ENCODE measurements at regions not wholly inside any gene's neighbourhood (a gene's known extent, or its start where the extent isn't known, plus 50 kb on each side); places are given as distances from the start of the nearest gene placed in this dataset.

DNA sequence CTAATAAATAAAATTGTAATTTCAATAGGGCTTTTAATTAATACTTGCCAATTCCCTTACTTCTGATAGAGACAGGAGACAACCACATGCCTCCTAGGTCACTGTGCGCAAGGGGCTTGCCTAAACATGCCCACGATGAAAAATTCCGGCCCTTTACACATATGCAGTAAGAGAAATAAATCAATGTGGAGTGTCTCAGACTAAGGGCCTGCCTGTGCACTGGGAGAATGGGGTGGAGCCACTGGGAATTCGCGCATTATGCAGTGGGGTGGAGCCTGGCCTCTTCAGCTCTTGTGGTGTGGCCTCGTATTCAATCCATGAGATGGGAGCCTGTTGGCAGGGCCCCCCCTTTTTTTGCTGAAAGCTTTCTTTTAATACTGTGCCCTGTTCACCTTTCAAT lies 484.5 kb downstream of the PDGFC start:
- no peak for DNase-seq

DNA sequence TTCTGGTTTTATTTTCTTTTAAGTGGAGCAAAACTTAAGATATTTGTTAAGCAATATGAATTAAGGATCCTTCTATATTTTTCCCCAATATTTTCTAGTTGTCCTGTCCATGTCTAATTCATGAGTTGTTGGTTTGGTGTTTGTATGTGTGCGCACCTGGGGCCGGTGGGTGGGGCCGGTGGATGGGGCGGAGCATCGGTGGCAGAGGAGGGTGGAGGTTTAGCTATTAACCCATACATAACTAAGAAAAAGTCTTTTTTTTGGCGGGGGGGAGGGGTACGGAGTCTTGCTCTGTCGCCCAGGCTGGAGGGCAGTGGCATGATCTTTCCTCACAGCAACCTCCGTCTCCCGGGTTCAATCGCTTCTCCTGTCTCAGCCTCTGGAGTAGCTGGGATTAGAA lies 489.8 kb downstream of the PDGFC start:
- DNase-seq: no peak

DNA sequence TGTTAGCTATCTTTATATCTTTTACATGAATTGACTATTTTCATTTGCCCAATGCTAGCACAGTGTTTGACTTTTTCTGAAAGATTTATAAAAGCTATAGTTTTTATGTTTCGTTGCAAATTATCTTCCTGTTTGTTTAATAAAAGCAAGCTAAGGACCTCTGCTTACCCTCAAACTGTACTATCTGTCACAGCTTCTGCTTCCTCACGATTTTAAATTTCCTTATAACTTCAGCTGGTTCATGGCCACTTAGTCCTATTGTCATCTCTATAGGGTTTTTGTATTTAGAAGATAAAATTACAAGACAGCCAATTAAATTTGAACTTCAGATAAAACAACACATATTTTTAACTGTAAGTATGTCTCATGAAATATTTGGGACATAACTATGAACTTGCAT lies 494.0 kb downstream of the PDGFC start:
- DNase-seq: no peak

DNA sequence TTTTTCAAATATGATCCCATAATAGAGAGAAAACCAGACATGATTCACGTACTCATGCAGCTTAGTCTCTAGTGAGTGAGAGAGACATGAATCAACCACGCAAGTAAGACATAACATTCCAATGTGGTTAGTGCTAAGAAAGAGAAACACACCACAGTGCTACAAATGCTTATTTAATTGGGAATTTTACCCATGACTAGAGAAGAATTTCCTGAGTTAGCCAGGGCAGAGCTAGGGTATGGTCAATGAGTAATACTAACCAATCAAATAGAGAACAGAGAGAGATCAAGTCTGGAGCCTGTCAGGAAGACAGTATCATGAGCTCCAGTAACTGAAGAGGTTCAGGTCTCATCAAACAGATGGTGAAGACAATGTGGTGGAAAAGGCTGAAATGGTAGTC lies 495.2 kb downstream of the PDGFC start:
- no peak for DNase-seq

DNA sequence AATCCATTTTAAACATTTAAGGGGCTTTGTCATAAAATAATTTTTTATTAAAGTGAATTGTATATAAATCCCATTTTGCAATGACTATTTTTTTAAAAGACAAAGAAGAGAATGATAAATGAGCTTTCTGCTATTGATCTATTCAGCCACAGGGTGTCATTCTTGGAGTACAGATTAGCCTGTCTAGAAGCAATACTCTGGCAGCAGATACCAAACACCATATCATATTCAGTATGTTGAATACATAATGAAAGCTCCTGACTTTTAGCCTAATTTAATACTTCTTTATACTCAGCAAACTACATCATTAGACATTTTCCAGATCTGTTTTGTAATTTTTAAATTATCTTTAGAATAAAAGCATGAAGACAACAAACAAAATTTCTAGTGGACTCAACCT lies 496.3 kb downstream of the PDGFC start:
- DNase-seq: no peak

DNA sequence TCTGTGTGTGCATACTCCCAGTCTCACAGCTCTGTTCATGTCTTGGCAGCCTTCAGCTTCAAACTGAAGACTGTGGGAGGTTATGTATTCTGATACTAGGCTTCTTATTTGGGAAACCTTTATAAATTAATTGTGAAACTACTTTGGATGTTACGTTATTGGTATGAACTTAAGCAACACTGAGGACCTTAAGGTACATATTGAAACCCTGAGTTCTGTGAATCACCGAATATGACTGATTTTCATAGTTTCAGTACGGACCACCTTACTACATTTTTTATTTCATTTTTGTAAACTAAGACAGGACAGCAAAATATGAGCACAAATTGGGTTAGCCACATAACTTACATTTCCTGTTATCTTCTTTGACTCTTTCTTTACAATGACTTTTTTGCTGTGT lies 498.4 kb downstream of the PDGFC start:
- no peak for DNase-seq

DNA sequence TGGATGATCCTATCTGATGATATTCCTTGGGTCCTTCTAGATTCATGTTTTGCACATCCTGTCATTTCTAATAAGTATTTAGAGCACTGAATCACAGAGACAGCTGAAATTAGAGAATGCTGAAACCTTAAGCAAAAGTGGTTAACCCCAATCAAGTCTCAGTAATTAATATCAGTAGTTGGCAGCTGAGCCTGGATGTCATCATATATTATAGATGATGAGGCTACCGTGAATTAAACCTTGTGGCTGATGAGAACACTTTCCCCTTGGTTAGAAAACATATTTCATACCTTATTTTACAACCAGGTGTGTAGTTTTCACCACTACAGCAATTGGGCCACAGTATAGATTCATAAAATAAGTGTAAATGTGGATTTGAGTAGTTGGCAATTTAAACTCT lies 499.0 kb downstream of the PDGFC start:
- DNase-seq: no peak

DNA sequence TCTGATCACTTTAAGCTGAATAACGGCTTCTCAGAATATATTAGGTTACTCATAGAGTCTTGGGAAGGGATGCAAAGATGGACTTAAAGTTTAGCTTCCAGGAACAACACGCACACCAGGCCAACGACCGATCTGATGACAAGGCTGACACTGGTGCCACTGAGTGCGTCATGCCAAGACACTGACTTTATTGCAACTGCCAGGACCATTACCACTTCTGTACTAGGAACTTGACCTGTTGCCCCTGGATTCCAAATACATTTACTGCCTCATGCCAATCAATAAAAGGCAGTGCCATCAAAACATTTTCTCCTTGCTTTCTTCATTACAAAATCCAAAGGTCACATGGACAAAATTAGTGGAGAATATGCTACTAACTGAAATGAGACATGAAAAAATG lies 505.9 kb upstream of the CTSO start:
- no peak for DNase-seq

DNA sequence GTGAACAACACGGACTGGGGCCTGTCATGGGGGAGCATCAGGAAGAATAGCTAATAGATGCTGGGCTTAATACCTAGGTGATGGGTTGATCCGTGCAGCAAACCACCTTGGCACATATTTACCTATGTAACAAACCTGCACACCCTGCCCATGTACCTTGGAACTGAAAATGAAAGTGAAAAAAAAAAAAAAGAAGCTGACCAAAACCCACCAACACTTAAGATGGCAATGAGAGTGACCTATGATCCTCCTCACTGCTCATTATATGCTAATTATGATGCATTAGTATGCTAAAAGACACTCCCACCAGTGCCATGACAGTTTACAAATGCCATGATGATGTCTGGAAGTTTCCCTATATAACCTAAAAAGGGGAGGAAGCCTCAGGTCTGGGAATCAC lies 503.2 kb upstream of the CTSO start:
- DNase-seq: no peak

DNA sequence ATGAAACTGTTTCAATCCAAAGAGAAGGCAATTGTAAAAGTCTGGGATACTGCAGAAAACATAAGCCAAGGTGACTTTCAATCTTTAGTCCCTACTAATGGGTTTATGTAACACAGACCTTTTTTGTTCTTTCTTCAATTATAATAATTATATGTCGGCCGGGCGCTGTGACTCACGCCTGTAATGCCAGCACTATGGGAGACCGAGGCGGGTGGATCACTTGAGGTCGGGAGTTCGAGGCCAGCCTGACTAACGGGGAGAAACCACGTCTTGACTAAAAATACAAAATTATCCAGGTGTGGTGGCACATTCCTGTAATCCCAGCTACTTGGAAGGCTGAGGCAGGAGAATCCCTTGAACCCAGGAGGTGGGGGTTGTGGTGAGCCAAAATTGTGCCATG lies 489.8 kb upstream of the CTSO start:
- DNase-seq: no peak

DNA sequence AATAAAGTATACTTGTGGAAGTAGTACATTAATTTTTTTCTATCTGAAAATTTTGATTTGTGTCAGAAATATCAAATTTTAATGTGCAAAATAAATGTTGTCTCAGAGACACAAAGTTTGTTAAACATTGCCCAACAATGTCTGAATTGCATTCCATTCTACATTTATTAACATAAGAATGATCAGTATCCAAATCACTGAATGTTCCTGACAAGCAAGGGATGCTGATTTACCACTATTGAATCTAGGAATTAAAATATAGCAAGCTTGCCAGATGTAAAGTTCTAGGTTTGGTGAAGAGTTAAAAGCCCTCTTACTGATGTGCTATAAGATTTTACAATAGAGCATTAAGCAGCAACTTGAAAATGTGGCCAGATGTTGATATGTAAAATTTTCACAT lies 489.2 kb upstream of the CTSO start:
- no peak for DNase-seq

DNA sequence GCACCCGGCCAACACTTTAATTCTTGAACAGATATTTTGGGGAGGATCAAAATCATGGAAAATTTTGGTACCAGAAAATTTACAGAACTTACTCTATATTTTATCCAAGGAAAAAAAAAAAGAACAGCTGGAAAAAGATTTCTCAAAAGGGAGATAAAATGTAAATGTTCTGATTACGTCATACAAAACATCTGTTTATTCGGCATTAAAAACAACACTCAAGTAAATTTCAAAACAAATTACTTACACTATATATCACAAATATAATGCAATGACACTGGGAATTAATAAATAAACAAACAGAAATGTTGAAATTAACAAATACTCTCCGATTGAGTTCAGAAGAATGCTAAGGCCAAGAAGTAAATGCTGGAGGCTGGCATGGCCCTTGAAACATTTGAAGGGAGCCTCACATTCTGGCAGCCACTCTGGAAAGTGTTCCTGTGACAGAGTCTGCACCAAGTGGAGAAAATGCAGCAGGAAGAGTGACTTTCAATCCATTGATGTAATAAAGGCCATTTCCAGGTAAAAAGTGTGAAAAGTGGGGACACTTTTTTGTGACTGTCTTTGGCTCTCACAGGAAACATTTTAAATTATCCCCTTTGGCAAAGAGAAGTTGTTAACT lies 486.0 kb upstream of the CTSO start:
- no peak for DNase-seq

DNA sequence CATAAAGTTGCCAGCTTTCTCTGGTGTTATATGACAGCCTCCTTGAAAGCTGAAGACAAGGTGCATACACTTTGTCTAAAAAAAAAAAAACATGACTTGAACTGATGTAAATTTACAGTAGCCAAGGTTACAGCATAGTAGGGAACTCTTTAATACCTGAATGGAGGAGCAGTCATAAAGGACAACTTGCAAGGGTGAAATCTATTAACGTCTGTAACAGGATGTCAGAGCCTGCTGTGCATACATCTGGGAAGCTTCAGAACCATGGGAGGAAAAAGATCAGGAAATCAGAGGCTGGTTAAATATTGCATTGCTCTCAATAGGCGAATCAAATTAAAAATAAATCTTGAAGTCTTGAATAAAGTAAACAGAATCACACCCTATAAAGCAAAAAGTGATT lies 484.0 kb upstream of the CTSO start:
- DNase-seq: no peak

DNA sequence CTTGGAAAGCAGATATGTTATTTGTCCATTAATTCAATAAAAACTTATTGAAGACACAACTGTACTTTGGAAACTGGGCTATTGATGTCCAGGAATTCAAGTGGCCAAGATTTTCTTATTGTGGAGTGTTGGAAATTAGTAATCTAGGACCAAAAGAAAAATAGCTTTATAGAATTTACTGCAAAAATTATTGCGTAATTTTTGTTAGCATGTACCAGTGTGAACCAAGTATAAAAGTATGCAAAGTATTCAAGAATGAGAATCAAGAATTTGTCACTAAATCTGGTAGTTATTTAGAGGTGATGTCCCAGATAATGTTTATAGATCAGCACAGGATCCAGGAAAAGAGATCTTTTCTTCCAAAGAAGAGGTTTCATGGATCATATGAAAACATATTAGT lies 468.9 kb upstream of the CTSO start:
- no peak for DNase-seq

DNA sequence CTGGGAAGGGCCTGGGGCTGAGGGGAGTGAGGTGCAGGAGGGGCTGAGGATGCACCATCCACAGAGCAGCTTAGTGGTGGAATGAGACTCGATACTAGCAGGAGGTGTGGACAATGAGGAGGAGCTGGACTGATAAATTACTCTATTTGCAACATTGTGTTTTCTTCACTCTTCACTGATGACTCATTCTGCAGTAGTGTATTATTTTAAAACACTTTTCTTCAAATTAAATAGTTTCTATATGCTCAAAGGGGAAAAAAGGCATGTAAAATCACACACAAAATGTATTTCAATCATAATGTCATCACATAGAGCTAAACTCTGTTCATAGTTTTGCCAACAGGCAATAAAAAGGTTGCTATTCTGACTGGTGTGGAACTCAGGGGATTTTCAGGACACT lies 467.0 kb upstream of the CTSO start:
- DNase-seq: no peak

DNA sequence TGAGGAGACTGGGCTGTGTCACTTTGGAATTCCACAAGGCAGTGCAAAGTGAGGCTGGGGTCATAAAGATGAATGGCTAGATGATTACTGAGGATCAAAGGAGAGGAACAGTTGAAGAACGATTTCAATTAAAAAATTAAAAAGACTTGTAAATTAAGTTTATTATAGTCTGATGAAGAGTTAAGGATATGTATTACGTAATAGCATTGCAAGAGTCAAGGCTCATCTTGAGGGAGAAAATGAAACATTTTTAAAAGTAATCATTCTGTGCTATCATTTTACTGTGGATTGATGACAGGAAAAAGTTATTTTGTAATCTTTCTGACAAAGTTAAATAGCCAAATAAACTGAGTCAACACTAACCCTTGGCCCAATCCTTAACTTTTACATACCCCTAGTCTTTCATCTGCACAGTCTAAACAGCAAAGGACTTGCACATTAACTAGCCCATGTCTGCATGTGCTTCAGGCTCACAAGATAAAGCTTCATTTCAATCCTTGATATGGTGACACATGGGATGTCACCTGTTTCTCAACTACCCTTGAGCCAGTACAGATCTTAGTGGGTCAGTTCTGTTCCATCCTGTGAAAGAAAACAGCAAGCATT lies 465.5 kb upstream of the CTSO start:
- no peak for DNase-seq

DNA sequence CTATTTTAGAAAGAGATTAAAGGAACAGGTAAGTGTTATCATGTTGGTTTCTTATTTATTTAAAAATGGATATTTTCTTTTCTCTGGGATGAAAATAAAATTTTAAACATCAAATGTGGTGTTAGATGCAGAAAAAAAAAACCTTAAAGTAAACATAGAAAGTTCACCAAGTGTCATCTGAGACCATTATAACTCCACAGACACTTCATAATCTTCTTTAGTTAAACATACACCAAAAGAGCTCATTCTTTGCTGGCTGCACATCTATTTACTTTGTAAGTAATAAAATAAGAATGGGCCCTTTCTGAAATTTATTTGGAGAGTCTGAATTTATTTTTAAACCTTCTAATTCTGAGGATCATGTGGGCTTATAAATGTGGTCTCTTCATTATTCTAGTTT lies 460.7 kb upstream of the CTSO start:
- no peak for DNase-seq

DNA sequence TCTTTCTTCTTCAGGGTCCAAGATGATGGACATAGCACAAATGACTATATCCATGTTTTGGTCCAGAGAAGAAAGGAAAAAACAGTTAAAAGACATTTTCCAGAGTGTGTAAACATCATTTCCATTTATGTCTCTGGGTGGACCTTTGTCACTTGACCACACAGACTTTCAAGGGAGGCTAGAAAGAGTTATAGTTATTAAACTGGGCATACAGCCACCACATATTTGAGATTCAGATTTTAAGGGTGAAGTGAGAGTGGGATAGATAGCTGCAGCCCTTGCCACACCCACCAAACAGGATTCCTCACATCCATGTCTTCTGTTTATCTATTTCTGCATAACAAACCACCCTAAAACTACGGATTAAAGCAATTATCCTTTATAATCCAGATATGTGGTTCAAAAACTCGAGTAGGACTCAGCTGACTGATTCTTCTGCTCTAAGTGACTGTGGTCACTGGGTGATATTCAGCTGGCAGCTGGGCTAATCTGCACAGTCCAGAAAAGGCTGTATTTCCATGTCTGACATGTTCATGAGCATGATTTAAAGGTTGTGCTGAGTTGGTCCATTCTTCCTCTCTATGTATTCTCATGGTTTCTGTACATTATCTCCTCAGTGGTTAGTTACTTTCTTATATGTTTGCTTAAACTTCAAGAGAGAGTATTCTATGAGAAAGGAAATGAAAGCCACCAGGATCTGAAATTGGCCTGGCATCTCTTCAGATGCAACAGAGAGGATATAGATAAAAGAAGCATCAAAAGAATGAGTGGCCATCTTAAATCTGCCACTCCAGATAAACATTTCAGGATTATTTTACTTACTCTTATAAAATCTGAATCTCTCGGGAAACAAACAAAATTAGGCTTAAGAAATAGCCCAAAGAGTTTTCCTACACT lies 459.8 kb upstream of the CTSO start:
- no peak for DNase-seq

DNA sequence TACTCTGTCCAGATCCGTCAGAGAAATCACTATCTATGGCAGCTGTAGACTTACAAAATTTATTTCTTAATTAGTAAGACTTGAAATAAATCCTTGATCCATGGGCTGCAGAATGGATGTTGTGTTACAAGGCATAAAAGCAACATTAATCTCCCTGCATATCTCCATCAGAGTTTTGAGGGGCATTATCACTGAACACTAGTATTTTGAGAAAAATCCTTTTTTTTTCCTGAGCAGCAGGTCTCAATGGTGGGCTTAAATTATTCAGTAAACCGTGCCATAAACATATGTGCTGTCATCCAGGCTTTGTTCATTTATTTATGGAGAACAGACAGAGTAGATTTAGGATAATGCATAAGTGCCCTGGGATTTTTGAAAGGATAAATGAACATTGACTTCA lies 457.9 kb upstream of the CTSO start:
- DNase-seq: no peak

DNA sequence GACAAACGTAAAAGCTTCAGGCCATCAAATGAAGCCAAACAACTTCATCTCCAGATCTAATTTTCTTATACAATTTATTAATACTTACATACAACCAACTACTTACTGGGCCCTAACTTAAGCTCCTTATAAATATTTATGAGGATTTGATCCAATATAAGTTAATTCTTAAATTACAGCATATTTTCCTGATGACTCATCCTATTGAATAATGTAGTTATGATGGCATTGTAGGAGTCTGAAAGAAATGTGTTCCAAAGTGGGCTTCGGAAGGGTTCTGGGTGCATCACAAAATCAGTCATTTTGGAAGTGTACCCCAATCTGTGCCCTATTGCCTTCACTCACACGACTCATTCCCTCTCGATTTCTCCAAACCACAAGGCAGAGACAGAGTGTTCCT lies 455.1 kb upstream of the CTSO start:
- peak; percentile 2 for DNase-seq

DNA sequence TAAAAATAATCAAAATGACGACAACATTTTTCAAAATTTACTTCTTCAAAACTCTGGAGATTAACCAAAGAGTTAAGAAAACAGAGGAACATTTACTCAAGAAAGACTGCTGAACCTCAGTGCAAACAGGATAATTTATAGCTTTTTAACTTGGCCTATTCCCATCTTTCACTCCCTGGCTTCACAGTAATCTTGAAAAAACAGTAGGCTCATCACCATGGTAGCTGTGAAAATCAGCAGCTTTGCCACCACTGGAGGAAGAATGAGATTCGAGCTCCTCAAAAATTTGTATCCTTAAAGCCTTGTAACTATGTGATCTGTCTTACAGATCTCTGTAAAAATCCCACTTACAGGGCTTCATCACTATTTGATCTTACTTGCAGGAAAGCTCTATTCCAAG lies 447.7 kb upstream of the CTSO start:
- no peak for DNase-seq

DNA sequence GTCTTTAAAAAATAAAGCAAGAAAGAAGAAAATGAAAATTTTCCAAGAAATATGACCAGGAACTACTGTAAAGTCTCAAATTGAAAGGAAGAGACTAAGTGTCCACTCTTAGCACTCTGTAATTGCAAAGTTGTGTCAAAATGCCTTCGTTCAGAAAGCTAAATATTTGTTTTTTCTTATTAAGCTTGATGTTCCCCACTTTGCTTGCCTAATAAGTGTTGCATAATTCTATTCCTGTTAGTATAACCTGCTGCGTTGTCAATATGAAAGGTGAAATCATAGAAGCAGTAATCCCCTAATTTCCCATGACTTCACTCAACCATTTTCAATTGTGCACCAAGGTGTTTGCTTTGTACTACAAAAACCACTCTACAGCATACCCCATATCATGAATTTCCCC lies 442.9 kb upstream of the CTSO start:
- no peak for DNase-seq

DNA sequence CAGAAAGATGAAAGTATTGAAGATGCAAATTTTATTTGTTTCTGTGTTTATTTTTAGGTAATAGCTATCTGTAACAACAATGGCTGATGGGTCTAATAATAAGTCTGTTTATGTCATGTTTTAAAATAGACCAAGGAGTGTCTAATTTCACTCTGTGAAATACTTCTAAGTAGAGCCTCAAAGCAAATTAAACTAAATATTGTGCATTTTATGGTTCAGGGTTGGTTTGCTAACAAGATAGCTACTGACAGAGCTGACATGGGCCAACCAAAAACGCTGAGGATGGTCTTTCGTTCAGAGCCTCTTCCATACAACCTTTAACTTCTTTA lies 437.6 kb upstream of the CTSO start:
- no peak for DNase-seq

DNA sequence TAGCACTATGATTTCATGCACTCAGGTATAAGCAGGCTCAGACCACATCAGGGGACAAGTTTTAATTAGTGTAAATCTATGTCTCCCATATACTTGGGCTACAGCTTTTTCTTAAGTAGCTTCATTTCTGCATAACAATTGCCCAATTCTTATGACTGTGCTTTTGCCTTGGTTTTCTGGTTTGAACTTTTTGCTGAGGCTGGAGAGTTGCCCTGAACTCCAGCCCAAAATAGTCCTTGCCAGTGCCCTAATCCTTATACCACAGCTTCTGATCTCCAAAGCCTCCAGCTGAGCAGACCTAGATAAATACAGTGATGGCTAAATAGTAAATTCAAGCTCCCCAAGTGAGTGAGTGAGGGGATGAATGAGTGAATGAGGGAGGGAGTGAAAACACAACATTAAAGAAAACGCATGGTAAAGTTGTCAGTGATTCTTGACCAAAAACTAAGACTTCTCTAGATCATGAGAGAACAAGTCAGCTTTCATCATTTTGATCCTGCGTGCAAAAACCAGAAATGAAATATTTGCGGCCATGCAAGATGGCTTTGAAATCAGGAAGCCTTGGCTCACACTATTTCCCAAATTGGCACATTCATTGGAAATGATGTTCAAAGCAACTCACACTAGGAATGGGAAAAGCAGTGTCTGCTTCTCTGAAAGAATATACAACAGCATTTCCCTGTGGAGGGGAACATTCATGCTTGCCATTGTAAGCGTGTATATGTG lies 437.1 kb upstream of the CTSO start:
- DNase-seq: no peak

Measured in NCI-H524 treated with DMSO at 0.1 percent for 48 hours (cell line).